Left lobe of liver (tissue), 2 donors: ENCODE measurements at regions not wholly inside any gene's neighbourhood (a gene's known extent, or its start where the extent isn't known, plus 50 kb on each side); places are given as distances from the start of the nearest gene placed in this dataset.

ENCODE experiments used
- ATAC-seq: fragments of 200-7000 bp; cut with Tn5 transposase; one replicate; pipeline ENCODE4 v1.9.1; 2020; ENCODE audit warnings: mild to moderate bottlenecking, moderate library complexity
- DNase-seq: peaks from one replicate; pipeline ENCODE4 v3.0.0-alpha.2; 2020; ENCODE audit warnings: low spot score
- donor health status: DM: no; HTN: no; CAD: no; lungs with moderate emphysema.
- donor health status: DM: no; HTN: yes; CAD: no.

- ATAC-seq = no peak
- no peak for DNase-seq
Measured at GRCh38 chr5:133905424-133905823, 63.0 kb downstream of the C5orf15 start.

GRCh38 chr5:133904641-133905040, 63.8 kb downstream of the C5orf15 start:
- no peak for DNase-seq
- no peak for ATAC-seq

GRCh38 chr5:133902511-133903118, 65.8 kb downstream of the C5orf15 start:
- ATAC-seq (no peak), DNase-seq (no peak)

GRCh38 chr5:133900534-133901270, 67.7 kb downstream of the C5orf15 start:
- no peak for ATAC-seq

GRCh38 chr5:133899506-133899905, 68.9 kb downstream of the C5orf15 start:
- ATAC-seq = no peak
- no peak for DNase-seq

More at GRCh38 chr5:133900534-133901270, 67.7 kb downstream of the C5orf15 start:
- DNase-seq = no peak

- no peak for ATAC-seq
Measured at GRCh38 chr5:133898440-133898839, 70.0 kb downstream of the C5orf15 start.

GRCh38 chr5:133897431-133897830, 71.0 kb downstream of the C5orf15 start:
- no peak for ATAC-seq
- DNase-seq = no peak

More at GRCh38 chr5:133898440-133898839, 70.0 kb downstream of the C5orf15 start:
- DNase-seq = no peak

GRCh38 chr5:133896873-133897272, 71.6 kb downstream of the C5orf15 start:
- DNase-seq = no peak

GRCh38 chr5:133895979-133896845, 72.2 kb downstream of the C5orf15 start:
- DNase-seq = no peak
- ATAC-seq = no peak

More at GRCh38 chr5:133896873-133897272, 71.6 kb downstream of the C5orf15 start:
- no peak for ATAC-seq

- no peak for ATAC-seq
- DNase-seq = no peak
Measured at GRCh38 chr5:133894143-133894542, 74.3 kb downstream of the C5orf15 start.

- DNase-seq (no peak), ATAC-seq (no peak)
Measured at GRCh38 chr5:133892774-133893173, 75.7 kb downstream of the C5orf15 start.

- ATAC-seq (no peak), DNase-seq (no peak)
Measured at GRCh38 chr5:133892306-133892705, 76.1 kb downstream of the C5orf15 start.

- ATAC-seq (no peak), DNase-seq (no peak)
Measured at GRCh38 chr5:133891390-133891789, 77.0 kb downstream of the C5orf15 start.

GRCh38 chr5:133890776-133891280, 77.6 kb downstream of the C5orf15 start:
- DNase-seq (no peak), ATAC-seq (no peak)

- no peak for ATAC-seq
- DNase-seq = no peak
Measured at GRCh38 chr5:133890314-133890713, 78.1 kb downstream of the C5orf15 start.

GRCh38 chr5:133889271-133889905, 79.0 kb downstream of the C5orf15 start:
- ATAC-seq (no peak), DNase-seq (no peak)

GRCh38 chr5:133888625-133888991, 79.8 kb downstream of the C5orf15 start:
- ATAC-seq (no peak), DNase-seq (no peak)

GRCh38 chr5:133885566-133885965, 82.9 kb downstream of the C5orf15 start:
- ATAC-seq = no peak
- no peak for DNase-seq

GRCh38 chr5:133884569-133885311, 83.7 kb downstream of the C5orf15 start:
- DNase-seq (no peak), ATAC-seq (no peak)

GRCh38 chr5:133883916-133884315, 84.5 kb downstream of the C5orf15 start:
- DNase-seq = no peak
- ATAC-seq = no peak
